HG03280 (cell line): ENCODE measurements at regions not wholly inside any gene's neighbourhood (a gene's known extent, or its start where the extent isn't known, plus 50 kb on each side); places are given as distances from the start of the nearest gene placed in this dataset.

Source experiments
- ATAC-seq: cut with Tn5 transposase; IDR thresholded peaks from one replicate; pipeline ENCODE4 v1.9.1; 2021; ENCODE audit warnings: mild to moderate bottlenecking, moderate library complexity; ENCODE audit not compliant: unreplicated experiment

GRCh38 chr7:51731075-51731474 lies 414.5 kb upstream of the COBL start:
- ATAC-seq = no peak

GRCh38 chr7:51727441-51727840 lies 410.8 kb upstream of the COBL start:
- no peak for ATAC-seq

GRCh38 chr7:51706851-51707250 lies 390.2 kb upstream of the COBL start:
- no peak for ATAC-seq

- no peak for ATAC-seq
These were observed 389.1 kb upstream of the COBL start for GRCh38 chr7:51705701-51706100.

- ATAC-seq = no peak
These were observed 386.1 kb upstream of the COBL start for GRCh38 chr7:51702673-51703072.

- ATAC-seq = no peak
These were observed 385.3 kb upstream of the COBL start for GRCh38 chr7:51701935-51702334.

- no peak for ATAC-seq
These were observed 384.1 kb upstream of the COBL start for GRCh38 chr7:51700593-51701215.

GRCh38 chr7:51693258-51693657 lies 376.6 kb upstream of the COBL start:
- ATAC-seq = no peak

GRCh38 chr7:51689547-51689946 lies 372.9 kb upstream of the COBL start:
- no peak for ATAC-seq

GRCh38 chr7:51685794-51686193 lies 369.2 kb upstream of the COBL start:
- ATAC-seq = no peak

GRCh38 chr7:51680594-51681399 lies 364.2 kb upstream of the COBL start:
- ATAC-seq = no peak

GRCh38 chr7:51679358-51679757 lies 362.7 kb upstream of the COBL start:
- ATAC-seq = no peak

- no peak for ATAC-seq
These were observed 350.1 kb upstream of the COBL start for GRCh38 chr7:51666751-51667150.

GRCh38 chr7:51666266-51666665 lies 349.7 kb upstream of the COBL start:
- no peak for ATAC-seq

GRCh38 chr7:51665045-51665780 lies 348.6 kb upstream of the COBL start:
- ATAC-seq = no peak

- ATAC-seq = no peak
These were observed 343.9 kb upstream of the COBL start for GRCh38 chr7:51660516-51660915.

- no peak for ATAC-seq
These were observed 342.1 kb upstream of the COBL start for GRCh38 chr7:51658684-51659083.

- ATAC-seq = no peak
These were observed 331.3 kb upstream of the COBL start for GRCh38 chr7:51647931-51648351.

- ATAC-seq = no peak
These were observed 330.9 kb upstream of the COBL start for GRCh38 chr7:51647486-51647885.

GRCh38 chr7:51645702-51646298 lies 329.2 kb upstream of the COBL start:
- no peak for ATAC-seq

- ATAC-seq = no peak
These were observed 328.6 kb upstream of the COBL start for GRCh38 chr7:51645255-51645654.
